ENCODE measurements at regions not wholly inside any gene's neighbourhood (a gene's known extent, or its start where the extent isn't known, plus 50 kb on each side); places are given as distances from the start of the nearest gene placed in this dataset.

DNA sequence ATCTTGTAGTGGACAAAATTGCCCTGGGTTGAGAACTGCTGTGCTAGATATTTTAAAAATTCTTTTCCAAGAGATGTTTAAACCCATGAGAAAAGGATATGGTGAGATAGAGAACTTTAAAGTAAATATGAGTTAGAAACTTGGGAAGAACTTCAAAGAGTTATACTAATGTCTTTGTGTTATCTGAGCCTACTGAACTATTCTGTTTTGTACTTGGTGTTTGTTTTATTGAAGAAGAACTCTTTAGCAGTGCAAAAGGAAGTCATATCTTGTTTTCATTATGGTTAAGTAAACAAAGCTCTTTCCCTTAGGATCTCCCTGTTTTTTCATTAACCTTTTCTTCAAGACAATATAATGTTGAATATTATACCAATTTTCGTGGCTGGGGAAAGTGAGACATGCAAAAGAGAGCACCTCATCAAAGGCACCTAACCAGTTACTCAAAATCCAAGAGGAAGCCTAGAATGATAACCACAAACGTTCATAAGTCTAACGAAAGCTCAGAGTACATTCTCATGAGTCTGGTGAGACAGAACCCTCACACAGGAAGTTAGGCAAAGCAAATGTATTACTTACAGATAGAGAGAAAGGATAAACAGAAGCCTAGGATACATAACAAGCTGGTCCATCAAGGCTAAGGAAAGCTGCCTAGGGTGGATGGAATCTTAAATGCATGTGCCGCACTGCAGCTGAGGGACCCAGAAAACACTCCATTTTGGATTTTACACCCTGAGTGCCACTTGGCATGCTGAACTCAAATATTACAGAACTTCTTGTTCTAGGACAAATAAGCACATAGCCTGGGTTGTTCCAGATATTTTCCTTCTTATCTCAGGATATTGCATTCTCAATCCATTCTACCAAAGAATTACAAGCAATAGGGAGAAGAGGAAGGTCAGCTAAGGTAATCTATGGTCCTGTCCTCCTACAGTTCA, 112.5 kb upstream of the ANO3 start:
- Mint-ChIP-seq H3K9me3 (no peaks in the 10 kb centered on the region), H3K27ac (no peak overlapping the region), H3K4me3 (no peak overlapping the region), H3K4me1 (peaks cover 5% of the 10 kb centered on the region), H3K27me3 (ENCODE audit: low read depth, poor library complexity) (no peaks in the 10 kb centered on the region), H3K36me3 (ENCODE audit: low read depth) (no peaks in the 10 kb centered on the region)
- no peak for TF ChIP-seq CTCF (IDR thresholded peaks at IDR 0.05)
- no peak for DNase-seq

GRCh38 chr11:26225646-26226045, 106.3 kb upstream of the ANO3 start:
- H3K4me3 Mint-ChIP-seq, result no peak overlapping the region
- H3K27me3 Mint-ChIP-seq (ENCODE audit: low read depth, poor library complexity), result no peaks in the 10 kb centered on the region
- DNase-seq, result no peak
- TF ChIP-seq CTCF (IDR thresholded peaks at IDR 0.05), result no peak
- H3K4me1 Mint-ChIP-seq, result peaks cover 5% of the 10 kb centered on the region
- no peaks in the 10 kb centered on the region for H3K9me3 Mint-ChIP-seq
- no peaks in the 10 kb centered on the region for H3K36me3 Mint-ChIP-seq (ENCODE audit: low read depth)
- H3K27ac Mint-ChIP-seq, result no peak overlapping the region

- H3K27ac Mint-ChIP-seq, result no peak overlapping the region
Measured at GRCh38 chr11:26227301-26227746, 104.6 kb upstream of the ANO3 start.

DNA sequence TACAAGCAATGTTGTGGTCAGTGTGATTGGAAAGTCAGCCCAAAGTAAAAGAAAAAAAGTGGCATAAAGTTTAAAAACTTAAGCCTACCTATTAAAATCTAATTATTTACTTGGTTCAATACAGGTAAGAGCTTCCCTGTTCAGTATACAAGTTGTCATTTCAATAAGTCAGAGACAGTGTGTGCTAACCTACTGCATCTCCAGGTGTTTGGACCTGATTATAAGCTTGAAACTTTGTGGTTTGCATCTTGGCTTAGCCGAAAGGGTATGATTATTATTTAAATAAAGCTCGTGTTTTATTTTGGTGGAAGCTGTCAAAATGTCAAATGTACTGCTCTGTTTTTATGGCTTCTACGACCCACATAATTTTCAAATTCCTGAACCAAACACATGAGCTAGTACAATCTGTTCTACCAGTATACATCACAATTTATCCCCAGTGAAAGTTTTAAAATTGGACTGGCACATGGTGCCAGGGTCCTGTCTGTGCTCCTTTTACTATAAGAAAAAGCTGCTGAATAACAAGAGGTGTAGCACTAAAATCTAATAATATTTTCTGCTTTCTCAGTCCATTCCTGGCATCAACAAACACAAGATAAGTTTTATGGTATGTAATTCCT, 103.9 kb upstream of the ANO3 start:
- no peaks in the 10 kb centered on the region for H3K36me3 Mint-ChIP-seq (ENCODE audit: low read depth)
- H3K4me3 Mint-ChIP-seq, result no peak overlapping the region
- no peaks in the 10 kb centered on the region for H3K9me3 Mint-ChIP-seq
- H3K27ac Mint-ChIP-seq, result no peak overlapping the region
- no peaks in the 10 kb centered on the region for H3K27me3 Mint-ChIP-seq (ENCODE audit: low read depth, poor library complexity)
- H3K4me1 Mint-ChIP-seq, result no peaks in the 10 kb centered on the region
- TF ChIP-seq CTCF (IDR thresholded peaks at IDR 0.05), result no peak
- DNase-seq, result no peak

More at GRCh38 chr11:26227301-26227746, 104.6 kb upstream of the ANO3 start:
- Mint-ChIP-seq H3K9me3 (no peaks in the 10 kb centered on the region), H3K27me3 (ENCODE audit: low read depth, poor library complexity) (no peaks in the 10 kb centered on the region), H3K4me1 (no peaks in the 10 kb centered on the region), H3K4me3 (no peak overlapping the region), H3K36me3 (ENCODE audit: low read depth) (no peaks in the 10 kb centered on the region)
- no peak for DNase-seq
- no peak for TF ChIP-seq CTCF (IDR thresholded peaks at IDR 0.05)

DNA sequence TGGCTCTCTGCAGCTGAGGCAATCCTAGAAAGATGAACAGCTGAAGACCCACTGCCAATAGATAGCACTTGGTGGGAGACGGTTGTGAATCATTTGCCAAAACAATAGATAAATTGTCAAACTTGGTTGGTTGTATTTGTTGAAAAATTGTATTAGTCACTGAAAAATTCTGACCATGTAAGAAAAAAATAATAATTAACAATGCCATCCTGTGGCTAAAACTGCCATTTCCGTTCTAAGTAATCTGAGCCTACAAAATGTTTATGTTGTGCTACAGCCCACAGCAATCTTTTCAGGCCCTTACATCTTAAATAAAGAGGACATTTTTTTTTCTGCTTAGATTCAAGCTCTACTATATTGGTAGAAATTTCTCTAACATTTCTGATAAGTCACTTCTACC, 103.2 kb upstream of the ANO3 start:
- no peak overlapping the region for H3K27ac Mint-ChIP-seq
- no peak overlapping the region for H3K4me3 Mint-ChIP-seq
- no peak for TF ChIP-seq CTCF (IDR thresholded peaks at IDR 0.05)
- no peaks in the 10 kb centered on the region for H3K9me3 Mint-ChIP-seq
- no peak for DNase-seq
- no peaks in the 10 kb centered on the region for H3K36me3 Mint-ChIP-seq (ENCODE audit: low read depth)
- H3K4me1 Mint-ChIP-seq, result no peaks in the 10 kb centered on the region
- no peaks in the 10 kb centered on the region for H3K27me3 Mint-ChIP-seq (ENCODE audit: low read depth, poor library complexity)

All from nephron progenitor cell (in vitro differentiated cells).